Right lobe of liver (tissue), 6 donors: ENCODE measurements at regions not wholly inside any gene's neighbourhood (a gene's known extent, or its start where the extent isn't known, plus 50 kb on each side); places are given as distances from the start of the nearest gene placed in this dataset.

ENCODE experiments used
- ATAC-seq, 4 donors: fragments of 200-7000 bp; cut with Tn5 transposase; one replicate each; pipeline ENCODE4 v1.9.1; 2020; ENCODE audit warnings: mild to moderate bottlenecking in 4 of 4, moderate library complexity in 4 of 4
- DNase-seq, 3 donors: peaks; one replicate each; pipeline ENCODE4 v3.0.0-alpha.2; 2020
- H3K27ac ChIP-seq, 3 donors: fragments of 200-600 bp; one replicate each; pipeline ENCODE4 v1.8.0; 2022
- H3K27me3 ChIP-seq, 2 donors: fragments of 200-600 bp; one replicate each; pipeline ENCODE4 v1.8.0; 2022
- H3K36me3 ChIP-seq, 4 donors: fragments of 200-600 bp; sonication (generic) in 1 of 4; one replicate each; pipeline versions ENCODE4 v1.5.1 to v1.8.0; 2017 to 2022; ENCODE audit warnings: control low read depth in 1 of 4
- H3K4me1 ChIP-seq, 4 donors: fragments of 200-600 bp; sonication (generic) in 1 of 4; one replicate each; pipeline versions ENCODE4 v1.5.1 to v1.8.0; 2017 to 2022; ENCODE audit warnings: control low read depth in 1 of 4
- H3K4me3 ChIP-seq, 3 donors: fragments of 200-600 bp; one replicate each; pipeline ENCODE4 v1.8.0; 2022
- H3K9me3 ChIP-seq, 4 donors: fragments of 200-600 bp; sonication (generic) in 1 of 4; one replicate each; pipeline versions ENCODE4 v1.5.1 to v1.8.0; 2017 to 2022; ENCODE audit warnings: control low read depth in 1 of 4
- POLR2A ChIP-seq: fragments of 450-650 bp; IDR thresholded peaks from one replicate; pipeline ENCODE4 v1.6.1; 2017; ENCODE audit warnings: antibody characterized with exemption, mild to moderate bottlenecking
- WGBS: methylation state at CpG from one replicate; pipeline ENCODE4 v1.1.6; 2018; ENCODE audit warnings: low coverage, low lambda C conversion rate; ENCODE audit not compliant: insufficient coverage; ENCODE audit errors: missing lambda C conversion rate; 5-methylcytosine and 5-hydroxymethylcytosine counted together
- intact Hi-C, 2 donors: fragments of 100-400 bp; cut with DNase I; formaldehyde crosslinking; loops; one replicate each; pipeline versions ENCODE4 v1.11.2 to v1.14.1; 2022
- TF ChIP-seq, protein P1 (sequence below), 4 donors: fragments of 200-600 bp in 3 of 4; fragments of 450-650 bp in 1 of 4; IDR thresholded peaks; one replicate each; pipeline versions ENCODE4 v1.5.1 to v1.8.0; 2016 to 2022; ENCODE audit warnings: antibody characterized with exemption in 4 of 4, mild to moderate bottlenecking in 2 of 4
- donor health status: DM: no; HTN: yes; CAD: no.
- donor health status: DM: no; HTN: no; CAD: no.
- donor health status: DM: no; HTN: no; CAD: no.
- donor health status: DM: no; HTN: yes; CAD: no.
- donor health status: DM: no; HTN: yes; CAD: no.

- no peak overlapping the region for H3K27ac ChIP-seq
- no peaks in the 10 kb centered on the region for H3K27me3 ChIP-seq
- no peak overlapping the region for H3K4me3 ChIP-seq
- 67% methylated on average over 1 of the region's 1 CpG for WGBS
- H3K4me1 ChIP-seq = no peaks in the 10 kb centered on the region
- no peak for DNase-seq
- H3K36me3 ChIP-seq = no peaks in the 10 kb centered on the region
- no peak for ATAC-seq
- intact Hi-C loops = no loop called here
- H3K9me3 ChIP-seq = no peaks in the 10 kb centered on the region
- TF ChIP-seq, protein P1, sequence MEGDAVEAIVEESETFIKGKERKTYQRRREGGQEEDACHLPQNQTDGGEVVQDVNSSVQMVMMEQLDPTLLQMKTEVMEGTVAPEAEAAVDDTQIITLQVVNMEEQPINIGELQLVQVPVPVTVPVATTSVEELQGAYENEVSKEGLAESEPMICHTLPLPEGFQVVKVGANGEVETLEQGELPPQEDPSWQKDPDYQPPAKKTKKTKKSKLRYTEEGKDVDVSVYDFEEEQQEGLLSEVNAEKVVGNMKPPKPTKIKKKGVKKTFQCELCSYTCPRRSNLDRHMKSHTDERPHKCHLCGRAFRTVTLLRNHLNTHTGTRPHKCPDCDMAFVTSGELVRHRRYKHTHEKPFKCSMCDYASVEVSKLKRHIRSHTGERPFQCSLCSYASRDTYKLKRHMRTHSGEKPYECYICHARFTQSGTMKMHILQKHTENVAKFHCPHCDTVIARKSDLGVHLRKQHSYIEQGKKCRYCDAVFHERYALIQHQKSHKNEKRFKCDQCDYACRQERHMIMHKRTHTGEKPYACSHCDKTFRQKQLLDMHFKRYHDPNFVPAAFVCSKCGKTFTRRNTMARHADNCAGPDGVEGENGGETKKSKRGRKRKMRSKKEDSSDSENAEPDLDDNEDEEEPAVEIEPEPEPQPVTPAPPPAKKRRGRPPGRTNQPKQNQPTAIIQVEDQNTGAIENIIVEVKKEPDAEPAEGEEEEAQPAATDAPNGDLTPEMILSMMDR (IDR thresholded peaks at IDR 0.05) = no peak
- TF ChIP-seq POLR2A = no peak
Measured at GRCh38 chr10:81688459-81688858, 186.5 kb upstream of the NRG3 start.

DNA sequence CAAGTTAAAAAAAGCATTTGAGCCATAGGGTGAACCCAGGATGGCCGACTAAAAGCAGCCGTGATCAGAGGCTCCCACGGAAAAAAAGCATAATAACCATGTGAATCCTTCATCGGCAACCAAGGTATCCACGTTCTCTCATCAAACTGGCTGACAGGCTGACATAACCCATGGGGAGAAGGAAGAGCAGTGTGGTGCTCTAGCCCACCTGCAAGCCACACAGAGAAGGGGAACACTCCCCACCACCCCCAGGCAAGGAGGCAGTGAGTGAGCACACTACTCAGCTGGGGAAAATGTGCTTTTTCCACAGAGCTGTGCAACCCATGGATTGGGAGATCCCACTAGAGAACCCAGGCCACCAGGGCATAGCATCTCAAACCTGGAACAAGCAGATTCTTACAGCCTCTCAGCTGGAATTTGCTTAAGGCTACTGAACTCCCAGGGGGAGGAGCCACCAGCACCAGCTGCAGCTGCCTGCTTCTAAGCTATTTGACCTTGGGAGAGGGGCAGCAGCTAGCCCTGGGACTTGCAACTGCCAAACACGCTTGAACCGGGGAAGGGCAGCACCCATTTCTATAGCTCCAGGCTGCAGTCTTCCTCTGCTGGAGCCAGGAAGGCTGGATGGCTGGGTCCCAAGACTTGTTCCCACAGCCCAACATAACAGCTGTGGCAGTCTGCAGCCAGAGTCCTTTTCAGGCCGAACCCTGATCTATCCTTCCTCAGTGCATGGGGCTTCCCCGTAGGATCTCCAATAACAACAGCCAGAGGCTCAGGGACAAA is 178.2 kb upstream of the NRG3 start:
- TF ChIP-seq, protein P1 (IDR thresholded peaks at IDR 0.05) = no peak
- TF ChIP-seq POLR2A = no peak
- Histone ChIP-seq H3K27me3 (no peaks in the 10 kb centered on the region), H3K9me3 (no peaks in the 10 kb centered on the region), H3K36me3 (no peaks in the 10 kb centered on the region), H3K4me3 (no peak overlapping the region), H3K4me1 (no peaks in the 10 kb centered on the region), H3K27ac (no peak overlapping the region)
- 54% methylated on average over 5 of the region's 9 CpGs for WGBS
- DNase-seq (no peak), ATAC-seq (no peak)
- intact Hi-C loops = no loop called here

DNA sequence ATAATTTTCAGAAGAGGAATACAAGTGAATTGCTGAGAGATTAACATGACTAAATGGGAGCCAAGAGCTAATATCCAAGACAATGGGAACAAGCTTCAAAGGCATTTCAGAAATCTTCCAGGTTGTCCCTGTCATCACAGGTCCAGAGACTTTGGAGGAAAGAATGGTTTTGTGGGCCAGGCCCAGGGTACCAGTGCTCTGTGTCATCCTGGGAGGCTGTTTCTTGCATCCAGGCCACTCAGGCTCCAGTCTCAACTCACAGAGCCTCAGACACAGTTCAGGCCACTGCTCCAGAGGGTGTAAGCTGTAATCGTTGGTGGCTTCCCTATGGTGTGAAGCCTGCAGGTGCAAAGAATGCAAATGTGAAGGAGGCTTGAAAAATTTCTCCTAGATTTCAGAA is 170.4 kb upstream of the NRG3 start:
- Histone ChIP-seq H3K4me1 (no peaks in the 10 kb centered on the region), H3K36me3 (no peaks in the 10 kb centered on the region), H3K4me3 (no peak overlapping the region), H3K27me3 (no peaks in the 10 kb centered on the region), H3K9me3 (no peaks in the 10 kb centered on the region), H3K27ac (no peak overlapping the region)
- 20% methylated on average over 1 of the region's 1 CpG for whole genome bisulfite sequencing
- intact Hi-C loops = no loop called here
- ATAC-seq (no peak), DNase-seq (no peak)
- TF ChIP-seq POLR2A = no peak
- TF ChIP-seq, protein P1 (IDR thresholded peaks at IDR 0.05) = no peak

DNA sequence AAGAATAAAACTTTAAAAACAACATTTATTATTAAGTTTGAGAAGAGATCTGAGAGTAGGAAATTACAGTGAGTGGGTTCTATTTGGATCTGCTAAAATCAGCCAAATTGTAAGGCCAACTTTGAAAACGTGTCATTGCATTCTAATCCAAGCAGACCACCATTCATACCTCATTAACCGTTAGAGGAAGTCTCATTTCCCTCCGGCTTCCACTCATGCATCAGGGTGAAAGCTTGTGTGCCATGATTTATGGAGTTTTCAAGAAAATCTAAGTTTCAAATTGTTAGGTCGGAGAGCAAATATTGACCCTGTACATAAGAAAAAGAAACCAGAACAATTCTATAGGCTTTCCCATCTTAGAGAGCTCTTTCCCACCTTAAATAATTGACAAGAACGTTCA is 166.6 kb upstream of the NRG3 start:
- intact Hi-C loops = no loop called here
- TF ChIP-seq POLR2A = no peak
- TF ChIP-seq, protein P1 (IDR thresholded peaks at IDR 0.05) = no peak
- 30% methylated on average over 5 of the region's 5 CpGs for WGBS
- DNase-seq = no peak
- H3K27me3 ChIP-seq = no peaks in the 10 kb centered on the region
- H3K36me3 ChIP-seq = no peaks in the 10 kb centered on the region
- no peak overlapping the region for H3K4me3 ChIP-seq
- no peak for ATAC-seq
- H3K4me1 ChIP-seq = no peaks in the 10 kb centered on the region
- H3K9me3 ChIP-seq = no peaks in the 10 kb centered on the region
- no peak overlapping the region for H3K27ac ChIP-seq
